Prostate gland (tissue), 2 donors: ENCODE measurements at regions not wholly inside any gene's neighbourhood (a gene's known extent, or its start where the extent isn't known, plus 50 kb on each side); places are given as distances from the start of the nearest gene placed in this dataset.
"Not testable (repeated sequence)": the region's sequence is repeated elsewhere in the genome, so short reads cannot be mapped to it uniquely, and the experiment has no call there.

Experiments used
- POLR2A ChIP-seq: fragments of 450-650 bp; IDR thresholded peaks from one replicate; pipeline ENCODE4 v1.6.1; 2016; ENCODE audit warnings: antibody characterized with exemption, mild to moderate bottlenecking
- POLR2AphosphoS5 ChIP-seq: sonication (generic); formaldehyde crosslinking; IDR thresholded peaks from one replicate; pipeline ENCODE4 v1.6.1; 2017; ENCODE audit warnings: antibody characterized with exemption
- TF ChIP-seq, protein P1 (sequence below), 4 experiments: fragments of 200-600 bp in 2 of 4; fragments of 450-650 bp in 2 of 4; sonication (generic) in 2 of 4; IDR thresholded peaks; 1 replicate in 3 of 4; 2 replicates in 1 of 4; pipeline ENCODE4 v1.5.1; 2016 to 2019; ENCODE audit warnings: antibody characterized with exemption in 4 of 4, mild to moderate bottlenecking in 2 of 4, moderate library complexity in 2 of 4

DNA sequence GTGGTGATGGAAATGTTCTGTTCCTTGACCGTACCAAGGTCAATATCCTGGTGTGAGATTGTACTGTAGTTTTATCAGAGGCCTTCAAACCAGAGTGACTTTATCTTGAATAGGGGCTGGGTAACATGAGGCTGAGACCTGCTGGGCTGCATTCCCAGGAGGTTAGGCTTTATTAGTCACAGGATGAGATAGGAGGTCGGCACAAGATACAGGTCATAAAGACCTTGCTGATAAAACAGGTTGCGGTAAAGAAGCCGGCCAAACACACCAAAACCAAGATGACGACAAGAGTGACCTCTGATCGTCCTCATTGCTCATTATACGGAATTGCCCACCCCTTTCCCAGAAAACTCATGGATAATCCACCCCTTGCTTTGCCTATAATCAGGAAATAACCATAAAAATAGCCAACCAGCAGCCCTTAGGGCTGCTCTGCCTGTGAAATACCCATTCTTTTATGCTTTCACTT, 123.8 kb upstream of the MXRA5 start:
- TF ChIP-seq POLR2A, POLR2AphosphoS5: not testable (repeated sequence)
- TF ChIP-seq, protein P1, sequence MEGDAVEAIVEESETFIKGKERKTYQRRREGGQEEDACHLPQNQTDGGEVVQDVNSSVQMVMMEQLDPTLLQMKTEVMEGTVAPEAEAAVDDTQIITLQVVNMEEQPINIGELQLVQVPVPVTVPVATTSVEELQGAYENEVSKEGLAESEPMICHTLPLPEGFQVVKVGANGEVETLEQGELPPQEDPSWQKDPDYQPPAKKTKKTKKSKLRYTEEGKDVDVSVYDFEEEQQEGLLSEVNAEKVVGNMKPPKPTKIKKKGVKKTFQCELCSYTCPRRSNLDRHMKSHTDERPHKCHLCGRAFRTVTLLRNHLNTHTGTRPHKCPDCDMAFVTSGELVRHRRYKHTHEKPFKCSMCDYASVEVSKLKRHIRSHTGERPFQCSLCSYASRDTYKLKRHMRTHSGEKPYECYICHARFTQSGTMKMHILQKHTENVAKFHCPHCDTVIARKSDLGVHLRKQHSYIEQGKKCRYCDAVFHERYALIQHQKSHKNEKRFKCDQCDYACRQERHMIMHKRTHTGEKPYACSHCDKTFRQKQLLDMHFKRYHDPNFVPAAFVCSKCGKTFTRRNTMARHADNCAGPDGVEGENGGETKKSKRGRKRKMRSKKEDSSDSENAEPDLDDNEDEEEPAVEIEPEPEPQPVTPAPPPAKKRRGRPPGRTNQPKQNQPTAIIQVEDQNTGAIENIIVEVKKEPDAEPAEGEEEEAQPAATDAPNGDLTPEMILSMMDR (IDR thresholded peaks at IDR 0.05) = not testable (repeated sequence)
